Activated CD4-positive, alpha-beta T cell treated with anti-CD3 and anti-CD28 coated beads, Interleukin-10, Interleukin-2, amounts not matched to agents 100 ng/mL and 50 ng/mL, durations not matched to agents 16 hours and 8 hours (primary cell): ENCODE measurements at regions not wholly inside any gene's neighbourhood (a gene's known extent, or its start where the extent isn't known, plus 50 kb on each side); places are given as distances from the start of the nearest gene placed in this dataset.

Source experiments
- DNase-seq: peaks from one replicate; pipeline ENCODE4 v3.0.0-alpha.2; 2020

DNA sequence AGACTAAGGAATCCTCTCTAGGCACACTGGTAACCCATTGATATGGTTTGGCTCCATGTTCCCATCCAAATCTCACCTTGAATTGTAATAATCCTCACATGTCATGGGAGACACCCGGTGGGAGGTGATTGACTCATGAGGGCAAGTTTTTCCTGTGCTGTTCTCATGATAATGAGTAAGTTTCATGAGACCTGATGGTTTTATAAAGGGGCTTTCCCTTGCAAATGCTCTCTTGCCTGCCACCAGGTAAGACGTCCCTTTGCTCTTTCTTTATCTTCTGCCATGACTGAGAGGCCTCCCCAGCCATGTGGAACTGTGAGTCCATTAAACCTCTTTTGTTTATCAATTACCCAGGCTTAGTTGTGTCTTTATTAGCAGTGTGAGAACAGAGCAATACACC lies 81.4 kb upstream of the GPC6 start:
- no peak for DNase-seq

DNA sequence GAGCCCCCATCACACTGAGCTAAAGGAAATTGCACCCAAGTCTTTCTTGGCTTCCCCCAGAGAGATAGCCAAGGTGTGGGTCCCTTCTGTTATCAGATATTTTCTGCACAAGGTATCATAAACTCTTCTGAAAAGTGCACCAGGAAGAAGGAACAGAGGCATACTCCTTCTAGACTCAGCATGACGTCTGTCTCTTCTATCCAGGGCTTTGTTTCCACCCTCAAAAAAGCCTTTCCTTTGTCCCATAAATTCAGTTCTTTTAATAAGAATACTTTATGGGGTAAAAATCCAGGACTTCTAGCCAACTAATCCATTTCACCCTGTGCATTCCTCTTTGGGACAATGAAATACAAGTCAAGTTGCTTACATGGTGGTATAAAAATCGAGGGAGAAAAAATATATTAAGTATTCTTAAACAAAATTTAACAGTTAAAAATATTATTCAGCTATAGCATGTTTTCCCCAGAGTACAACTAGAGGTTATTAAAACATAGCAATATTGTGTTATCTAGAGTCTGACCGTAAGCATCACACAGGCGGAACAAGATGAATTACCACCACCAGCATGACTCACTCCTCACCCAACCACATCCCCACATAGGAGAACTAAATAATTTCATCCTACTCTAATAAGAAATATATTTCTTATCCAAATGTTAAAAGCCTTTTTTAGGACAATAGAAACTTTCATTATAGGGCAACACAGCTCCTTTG lies 79.9 kb upstream of the GPC6 start:
- DNase-seq, result peak; percentile 14

DNA sequence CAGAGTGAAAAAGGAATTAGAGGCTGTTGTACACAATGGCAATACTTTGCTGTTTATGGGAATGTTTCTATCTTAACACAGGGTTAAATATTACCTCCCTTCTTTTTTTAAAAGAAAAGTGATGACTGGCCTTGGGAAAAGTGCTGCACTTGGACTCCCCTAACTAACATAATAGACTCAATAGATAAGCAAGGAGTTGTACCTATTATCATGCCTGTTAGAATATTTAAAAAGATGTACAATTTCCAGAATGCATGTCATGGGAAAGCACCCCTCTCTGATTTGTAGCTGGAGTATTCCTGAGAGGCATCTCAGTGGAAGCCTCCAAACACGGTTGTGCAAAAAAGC lies 79.3 kb upstream of the GPC6 start:
- no peak for DNase-seq

DNA sequence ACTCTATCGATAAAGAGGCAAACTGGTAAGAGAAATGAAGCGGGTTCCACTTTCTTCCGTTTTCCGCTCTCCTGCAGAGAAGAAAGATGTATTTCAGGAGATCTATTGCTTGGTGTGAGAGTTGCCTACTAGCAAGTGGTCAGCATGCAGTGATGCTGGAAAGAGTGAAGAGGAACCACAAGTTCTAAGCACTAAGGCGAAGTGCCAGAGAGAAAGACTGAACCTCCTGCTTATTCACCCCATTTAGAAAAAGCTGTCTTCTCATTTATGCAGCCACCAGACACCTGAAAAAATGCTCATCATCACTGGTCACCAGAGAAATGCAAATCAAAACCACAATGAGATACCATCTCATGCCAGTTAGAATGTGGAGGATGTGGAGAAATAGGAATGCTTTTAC lies 78.7 kb upstream of the GPC6 start:
- no peak for DNase-seq

DNA sequence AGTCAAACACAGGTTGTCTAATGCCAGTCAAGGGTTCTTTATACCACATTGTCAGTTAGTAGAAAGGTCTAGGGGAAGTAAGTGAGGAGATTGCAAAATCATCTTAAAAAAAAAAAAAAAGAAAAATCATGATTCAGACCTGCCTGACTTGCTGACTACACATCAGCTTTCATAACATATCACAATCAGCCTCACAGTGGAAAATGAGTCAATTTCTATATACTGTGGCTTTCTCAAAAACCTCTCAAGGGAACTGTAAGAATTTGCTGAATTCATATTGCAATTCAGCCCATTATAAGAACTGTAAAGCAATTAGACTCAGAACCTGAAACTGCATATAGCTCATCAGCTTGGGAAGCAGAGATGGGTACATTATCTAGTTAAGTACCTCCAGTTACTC lies 75.3 kb upstream of the GPC6 start:
- DNase-seq, result peak; percentile 67

DNA sequence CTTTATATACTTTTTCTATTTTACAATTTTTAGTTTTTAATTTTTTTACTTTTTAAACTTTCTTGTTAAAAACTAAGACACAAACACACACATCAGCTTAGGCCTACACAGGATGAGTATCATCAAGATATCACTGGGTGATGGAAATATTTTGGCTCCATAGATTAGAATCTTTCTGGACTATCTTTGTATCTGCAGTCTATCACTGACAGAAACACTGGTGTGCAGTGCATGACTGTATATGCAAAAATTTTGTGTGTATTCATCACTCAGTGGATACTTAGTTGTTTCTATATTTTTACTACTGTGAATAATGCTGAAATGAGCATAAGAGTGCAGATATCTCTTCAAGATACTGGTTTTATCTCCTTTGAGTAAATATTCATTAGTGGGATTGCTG lies 68.0 kb upstream of the GPC6 start:
- DNase-seq, result no peak

DNA sequence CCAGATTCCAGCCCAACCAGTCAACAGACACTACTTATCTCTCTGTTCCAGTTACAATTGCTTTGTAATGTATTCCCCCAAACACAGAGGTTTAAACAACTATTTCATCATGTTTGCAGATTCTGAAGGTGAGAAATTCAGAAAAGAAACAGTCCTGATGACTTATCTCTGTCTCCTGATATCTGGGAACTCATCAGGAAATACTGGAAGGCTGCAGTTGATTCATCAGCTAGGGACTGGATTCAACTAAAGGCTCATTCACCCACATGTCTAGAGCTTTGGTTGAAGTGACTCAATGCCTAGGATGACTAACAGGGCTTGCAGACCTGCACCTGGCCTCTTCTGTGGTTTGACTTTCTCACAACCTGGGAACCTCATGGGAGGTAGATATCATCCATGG lies 56.6 kb upstream of the GPC6 start:
- DNase-seq, result peak; percentile 38

DNA sequence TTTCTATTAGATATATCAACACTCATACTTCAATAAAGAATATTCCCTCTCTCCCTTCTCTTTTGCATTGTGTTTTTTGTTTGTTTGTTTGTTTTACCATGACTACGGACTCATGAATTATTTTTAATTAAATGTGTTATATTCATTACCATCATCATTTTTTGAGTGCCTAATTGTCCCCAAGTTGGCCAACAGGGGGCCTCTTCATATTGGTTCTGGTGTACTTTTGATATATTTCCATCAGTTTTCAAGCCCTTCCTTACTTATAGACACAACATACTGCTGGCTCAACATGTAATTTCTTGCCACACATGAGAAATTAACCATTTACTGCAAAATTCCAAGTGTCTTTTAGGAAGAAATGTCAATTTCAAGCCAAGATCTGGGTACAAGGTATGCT lies 54.5 kb upstream of the GPC6 start:
- DNase-seq, result no peak

DNA sequence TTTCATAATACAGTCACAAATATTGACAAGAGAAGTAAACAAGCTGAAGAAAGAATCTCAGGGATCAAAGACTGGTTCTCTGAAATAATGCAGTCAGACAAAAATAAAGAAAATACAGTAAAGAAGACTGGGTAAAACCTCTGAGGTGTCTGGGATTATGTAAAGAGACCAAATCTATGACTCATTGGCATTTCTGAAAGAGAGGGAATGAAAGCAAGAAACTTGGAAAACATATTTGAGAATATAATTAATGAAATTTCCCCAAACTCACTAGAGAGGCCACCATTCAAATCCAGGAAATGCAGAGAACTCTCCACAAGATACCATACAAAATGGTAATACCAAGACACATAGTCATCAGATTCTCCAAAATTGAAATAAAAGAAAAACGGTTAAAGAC lies 53.0 kb upstream of the GPC6 start:
- no peak for DNase-seq

DNA sequence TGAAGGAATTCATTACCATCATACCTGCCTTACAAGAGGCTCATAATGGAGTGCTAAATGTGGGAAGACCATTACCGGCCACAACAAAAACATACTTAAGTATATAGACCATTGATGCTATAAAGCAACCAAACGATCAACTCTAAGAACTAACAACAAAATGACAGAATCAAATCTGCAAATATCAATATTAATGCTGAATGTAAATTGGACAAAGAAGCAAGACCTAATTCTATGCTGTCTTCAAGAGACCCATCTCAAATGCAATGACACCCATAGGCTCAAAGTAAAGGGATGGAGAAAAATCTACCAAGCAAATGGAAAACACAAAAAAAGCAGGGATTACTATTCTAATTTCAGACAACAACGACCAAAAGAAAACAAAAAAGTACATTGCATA lies 52.3 kb upstream of the GPC6 start:
- DNase-seq, result no peak
